B cell (primary cell): ENCODE measurements at regions not wholly inside any gene's neighbourhood (a gene's known extent, or its start where the extent isn't known, plus 50 kb on each side); places are given as distances from the start of the nearest gene placed in this dataset.
"Not testable (repeated sequence)": the region's sequence is repeated elsewhere in the genome, so short reads cannot be mapped to it uniquely, and the experiment has no call there.

Experiments
- CTCF ChIP-seq: fragments of 200-600 bp; IDR thresholded peaks from one replicate; pipeline ENCODE4 v1.8.0; 2022; ENCODE audit warnings: antibody characterized with exemption, mild to moderate bottlenecking
- EZH2 ChIP-seq: IDR thresholded peaks from 2 replicates; pipeline ENCODE4 v1.6.1; 2012; ENCODE audit warnings: borderline replicate concordance, low read depth, mild to moderate bottlenecking, moderate library complexity, low read length; ENCODE audit not compliant: insufficient read depth, poor library complexity, severe bottlenecking

GRCh38 chr6:4725136-4725760 lies 51.0 kb upstream of the CDYL start:
- not testable (repeated sequence) for TF ChIP-seq CTCF, EZH2
